B cell (primary cell): ENCODE measurements at regions not wholly inside any gene's neighbourhood (a gene's known extent, or its start where the extent isn't known, plus 50 kb on each side); places are given as distances from the start of the nearest gene placed in this dataset.

Source experiments
- ATAC-seq: fragments of 200-7000 bp; cut with Tn5 transposase; one replicate; pipeline ENCODE4 v1.10.0; 2021; ENCODE audit warnings: low read depth, mild to moderate bottlenecking, moderate number of reproducible peaks, moderate library complexity
- CTCF ChIA-PET: fragments of 350-600 bp; sonication (Branson Sonifier 250); formaldehyde crosslinking; loops from one replicate; lab custom pipeline; 2021; ENCODE audit warnings: antibody characterized with exemption, inconsistent platforms; lab: Charles Lee
- POLR2A ChIA-PET: fragments of 350-600 bp; sonication (Branson Sonifier 250); formaldehyde crosslinking; loops from one replicate; lab custom pipeline; 2021; ENCODE audit warnings: antibody characterized with exemption; lab: Charles Lee
- DNase-seq: peaks from one replicate; pipeline ENCODE4 v3.0.0; 2013
- H2AFZ ChIP-seq: 2 replicates; pipeline ENCODE4 v1.6.1; 2012; ENCODE audit warnings: mild to moderate bottlenecking, low read depth, low read length; ENCODE audit not compliant: insufficient read depth, poor library complexity, severe bottlenecking
- H3K27ac ChIP-seq, 2 donors: 1 replicate in 1 of 2; 2 replicates in 1 of 2; pipeline ENCODE4 v1.5.1; 2012 to 2013; ENCODE audit warnings: low read length in 2 of 2, mild to moderate bottlenecking in 2 of 2, moderate library complexity in 1 of 2
- H3K27me3 ChIP-seq, 4 experiments: fragments of 200-600 bp in 1 of 4; sonication (generic) in 1 of 4; replicated peaks in 1 of 4; 1 replicate in 2 of 4; 2 replicates in 2 of 4; pipeline versions ENCODE4 v1.6.1 to v1.7.0; 2013 to 2016; ENCODE audit warnings: low read length in 3 of 4, mild to moderate bottlenecking in 2 of 4, mixed read lengths in 1 of 4, moderate library complexity in 1 of 4; ENCODE audit not compliant: insufficient read depth in 4 of 4, control insufficient read depth in 3 of 4; ENCODE audit errors: control extremely low read depth in 1 of 4
- H3K36me3 ChIP-seq, 2 experiments: replicated peaks in 1 of 2; 1 replicate in 1 of 2; 2 replicates in 1 of 2; pipeline versions ENCODE4 v1.6.1 to v1.7.1; 2013; ENCODE audit warnings: low read length in 1 of 2; ENCODE audit not compliant: insufficient read depth in 2 of 2, control insufficient read depth in 1 of 2; ENCODE audit errors: control extremely low read depth in 1 of 2, extremely low read depth in 1 of 2
- H3K4me1 ChIP-seq, 2 donors: fragments of 200-600 bp in 1 of 2; sonication (generic) in 1 of 2; 1 replicate in 1 of 2; 2 replicates in 1 of 2; pipeline versions ENCODE4 v1.5.1 to v1.6.1; 2013 to 2017; ENCODE audit warnings: low read length in 2 of 2; ENCODE audit not compliant: control insufficient read depth in 2 of 2, insufficient read depth in 2 of 2
- H3K4me2 ChIP-seq: replicated peaks from 2 replicates; pipeline ENCODE3; 2012; ENCODE audit warnings: mild to moderate bottlenecking, low read depth, low read length; ENCODE audit not compliant: poor library complexity, severe bottlenecking
- H3K4me3 ChIP-seq, 5 experiments: fragments of 200-600 bp in 1 of 5; sonication (generic) in 1 of 5; 1 replicate in 3 of 5; 2 replicates in 2 of 5; pipeline versions ENCODE4 v1.5.1 to v1.7.0; 2011 to 2016; ENCODE audit warnings: low read length in 4 of 5, mild to moderate bottlenecking in 4 of 5, low read depth in 2 of 5, control low read depth in 1 of 5, moderate library complexity in 1 of 5; ENCODE audit not compliant: insufficient read depth in 1 of 5; ENCODE audit errors: control extremely low read depth in 1 of 5, extremely low read depth in 1 of 5
- H3K79me2 ChIP-seq: fragments of 200-600 bp; sonication (generic); one replicate; pipeline ENCODE4 v1.6.0; 2016; ENCODE audit warnings: low read length; ENCODE audit not compliant: control insufficient read depth, insufficient read depth
- H3K9ac ChIP-seq: fragments of 200-600 bp; sonication (generic); 2 replicates; pipeline ENCODE4 v1.6.1; 2017; ENCODE audit warnings: mild to moderate bottlenecking, low read length, moderate library complexity
- H3K9me3 ChIP-seq, 3 donors: one replicate each; pipeline versions ENCODE4 v1.6.1 to v1.7.1; 2013; ENCODE audit warnings: low read length in 2 of 3; ENCODE audit not compliant: control insufficient read depth in 2 of 3, insufficient read depth in 1 of 3; ENCODE audit errors: control extremely low read depth in 1 of 3
- H4K20me1 ChIP-seq: 2 replicates; pipeline ENCODE4 v1.6.0; 2012; ENCODE audit warnings: mild to moderate bottlenecking, low read length; ENCODE audit not compliant: insufficient read depth, control insufficient read depth, poor library complexity, severe bottlenecking
- H3K27ac Mint-ChIP-seq: one replicate; pipeline ENCODE4 v1.8.0; 2021; ENCODE audit warnings: mixed read lengths
- H3K27me3 Mint-ChIP-seq: one replicate; pipeline ENCODE4 v1.8.0; 2021; ENCODE audit warnings: mixed read lengths
- H3K4me1 Mint-ChIP-seq: one replicate; pipeline ENCODE4 v1.8.0; 2021; ENCODE audit warnings: mixed read lengths
- H3K4me3 Mint-ChIP-seq: one replicate; pipeline ENCODE4 v1.8.0; 2021; ENCODE audit warnings: mixed read lengths
- H3K9me3 Mint-ChIP-seq: one replicate; pipeline ENCODE4 v1.8.0; 2022; ENCODE audit warnings: mixed read lengths; ENCODE audit not compliant: insufficient read depth
- CTCF ChIP-seq: fragments of 200-600 bp; IDR thresholded peaks from one replicate; pipeline ENCODE4 v1.8.0; 2022; ENCODE audit warnings: antibody characterized with exemption, mild to moderate bottlenecking
- EZH2 ChIP-seq: IDR thresholded peaks from 2 replicates; pipeline ENCODE4 v1.6.1; 2012; ENCODE audit warnings: borderline replicate concordance, low read depth, mild to moderate bottlenecking, moderate library complexity, low read length; ENCODE audit not compliant: insufficient read depth, poor library complexity, severe bottlenecking
- WGBS: methylation state at CpG from one replicate; pipeline ENCODE4 v1.1.5; 2013; ENCODE audit warnings: missing lambda C conversion rate; ENCODE audit not compliant: insufficient coverage; 5-methylcytosine and 5-hydroxymethylcytosine counted together
- intact Hi-C: fragments of 100-400 bp; cut with micrococcal nuclease; formaldehyde crosslinking; loops from one replicate; pipeline ENCODE4 v1.10.0; 2022

GRCh38 chr6:99099243-99099642 lies 151.5 kb upstream of the FBXL4 start:
- no peak overlapping the region for H3K27ac ChIP-seq
- no peaks in the 10 kb centered on the region for H3K9me3 ChIP-seq
- no peak overlapping the region for H3K9ac ChIP-seq
- H3K4me3 ChIP-seq: no peak overlapping the region
- ChIA-PET CTCF (no interaction called here), POLR2A (no interaction called here)
- no peak for DNase-seq
- Mint-ChIP-seq H3K27me3 (peaks cover 23% of the 10 kb centered on the region), H3K9me3 (no peaks in the 10 kb centered on the region), H3K4me3 (no peak overlapping the region), H3K27ac (no peak overlapping the region), H3K4me1 (no peaks in the 10 kb centered on the region)
- peaks cover 0 to 10% (median 0%) of the 10 kb centered on the region in 4 experiments for H3K27me3 ChIP-seq
- no peaks in the 10 kb centered on the region for H3K4me1 ChIP-seq
- no peaks in the 10 kb centered on the region for H4K20me1 ChIP-seq
- H3K79me2 ChIP-seq: no peaks in the 10 kb centered on the region
- ATAC-seq: no peak
- no peak overlapping the region for H2AFZ ChIP-seq
- no peaks in the 10 kb centered on the region for H3K36me3 ChIP-seq
- intact Hi-C loops: no loop called here
- TF ChIP-seq EZH2: no peak
- TF ChIP-seq CTCF: no peak
- no peak overlapping the region for H3K4me2 ChIP-seq

GRCh38 chr6:99096170-99096569 lies 148.4 kb upstream of the FBXL4 start:
- H3K27me3 ChIP-seq: peaks cover 0 to 14% (median 0%) of the 10 kb centered on the region in 4 experiments
- ChIA-PET CTCF (no interaction called here), POLR2A (no interaction called here)
- H3K4me3 Mint-ChIP-seq: no peak overlapping the region
- no peaks in the 10 kb centered on the region for H4K20me1 ChIP-seq
- no peak overlapping the region for H2AFZ ChIP-seq
- H3K36me3 ChIP-seq: no peaks in the 10 kb centered on the region
- no peak overlapping the region for H3K4me3 ChIP-seq
- no peak overlapping the region for H3K4me2 ChIP-seq
- no peaks in the 10 kb centered on the region for H3K79me2 ChIP-seq
- H3K9ac ChIP-seq: no peak overlapping the region
- intact Hi-C loops: no loop called here
- ATAC-seq: no peak
- H3K27ac Mint-ChIP-seq: no peak overlapping the region
- 100% methylated on average over 1 of the region's 6 CpGs for WGBS
- TF ChIP-seq EZH2 (no peak), CTCF (no peak)
- H3K9me3 ChIP-seq: no peaks in the 10 kb centered on the region
- no peak overlapping the region for H3K27ac ChIP-seq
- peaks cover 46% of the 10 kb centered on the region for H3K27me3 Mint-ChIP-seq
- H3K4me1 ChIP-seq: no peaks in the 10 kb centered on the region
- H3K4me1 Mint-ChIP-seq: no peaks in the 10 kb centered on the region
- H3K9me3 Mint-ChIP-seq: no peaks in the 10 kb centered on the region
- no peak for DNase-seq
